Chondrocyte (in vitro differentiated cells): ENCODE measurements at regions not wholly inside any gene's neighbourhood (a gene's known extent, or its start where the extent isn't known, plus 50 kb on each side); places are given as distances from the start of the nearest gene placed in this dataset.

ENCODE experiments used
- DNase-seq: peaks from one replicate; pipeline ENCODE4 v3.0.0; 2021; ENCODE audit warnings: mixed read lengths, low spot score
- H3K27ac Mint-ChIP-seq: one replicate; pipeline ENCODE4 v1.8.0; 2021; ENCODE audit warnings: mild to moderate bottlenecking, moderate library complexity, mixed read lengths; ENCODE audit not compliant: unreplicated experiment
- H3K27me3 Mint-ChIP-seq: 2 replicates; pipeline ENCODE4 v1.8.0; 2021; ENCODE audit warnings: low read depth, mixed read lengths
- H3K36me3 Mint-ChIP-seq: 2 replicates; pipeline ENCODE4 v1.8.0; 2021; ENCODE audit warnings: low read depth, mixed read lengths
- H3K4me1 Mint-ChIP-seq: 2 replicates; pipeline ENCODE4 v1.8.0; 2021; ENCODE audit warnings: low read depth, mild to moderate bottlenecking, mixed read lengths
- H3K4me3 Mint-ChIP-seq: one replicate; pipeline ENCODE4 v1.8.0; 2021; ENCODE audit warnings: mild to moderate bottlenecking, moderate library complexity, mixed read lengths; ENCODE audit not compliant: unreplicated experiment
- H3K9me3 Mint-ChIP-seq: 2 replicates; pipeline ENCODE4 v1.8.0; 2021; ENCODE audit warnings: low read depth, mixed read lengths
- TF ChIP-seq, protein P1 (sequence below): fragments of 200-600 bp; sonication (generic); IDR thresholded peaks from 2 replicates; pipeline ENCODE4 v1.5.0; 2021; ENCODE audit warnings: antibody characterized with exemption, mild to moderate bottlenecking, moderate library complexity

DNA sequence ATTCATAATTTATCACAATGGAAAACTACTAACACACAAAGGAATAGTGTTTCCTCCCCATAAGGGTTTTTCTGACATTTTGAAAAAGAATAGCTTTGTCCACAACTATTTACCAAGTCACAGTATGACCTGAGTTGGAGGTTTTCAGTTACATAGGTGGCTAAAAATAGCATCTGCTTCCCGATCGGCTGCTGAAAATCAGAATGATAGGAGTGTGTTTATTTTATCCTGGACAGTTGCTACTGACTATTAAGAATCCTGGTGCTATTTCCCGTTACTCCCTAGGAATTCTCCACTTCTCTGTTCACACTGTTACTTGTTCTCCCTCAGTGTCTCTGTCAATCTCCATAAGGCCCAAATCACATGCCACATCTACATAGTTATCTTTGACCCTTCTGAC is 353.9 kb upstream of the RARB start:
- no peaks in the 10 kb centered on the region for H3K27me3 Mint-ChIP-seq
- no peak overlapping the region for H3K4me3 Mint-ChIP-seq
- peaks cover 1% of the 10 kb centered on the region for H3K9me3 Mint-ChIP-seq
- DNase-seq: no peak
- H3K4me1 Mint-ChIP-seq: peaks cover 12% of the 10 kb centered on the region
- TF ChIP-seq, protein P1, sequence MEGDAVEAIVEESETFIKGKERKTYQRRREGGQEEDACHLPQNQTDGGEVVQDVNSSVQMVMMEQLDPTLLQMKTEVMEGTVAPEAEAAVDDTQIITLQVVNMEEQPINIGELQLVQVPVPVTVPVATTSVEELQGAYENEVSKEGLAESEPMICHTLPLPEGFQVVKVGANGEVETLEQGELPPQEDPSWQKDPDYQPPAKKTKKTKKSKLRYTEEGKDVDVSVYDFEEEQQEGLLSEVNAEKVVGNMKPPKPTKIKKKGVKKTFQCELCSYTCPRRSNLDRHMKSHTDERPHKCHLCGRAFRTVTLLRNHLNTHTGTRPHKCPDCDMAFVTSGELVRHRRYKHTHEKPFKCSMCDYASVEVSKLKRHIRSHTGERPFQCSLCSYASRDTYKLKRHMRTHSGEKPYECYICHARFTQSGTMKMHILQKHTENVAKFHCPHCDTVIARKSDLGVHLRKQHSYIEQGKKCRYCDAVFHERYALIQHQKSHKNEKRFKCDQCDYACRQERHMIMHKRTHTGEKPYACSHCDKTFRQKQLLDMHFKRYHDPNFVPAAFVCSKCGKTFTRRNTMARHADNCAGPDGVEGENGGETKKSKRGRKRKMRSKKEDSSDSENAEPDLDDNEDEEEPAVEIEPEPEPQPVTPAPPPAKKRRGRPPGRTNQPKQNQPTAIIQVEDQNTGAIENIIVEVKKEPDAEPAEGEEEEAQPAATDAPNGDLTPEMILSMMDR: no peak
- H3K36me3 Mint-ChIP-seq: no peaks in the 10 kb centered on the region
- peak overlapping the region; percentile 28 for H3K27ac Mint-ChIP-seq

DNA sequence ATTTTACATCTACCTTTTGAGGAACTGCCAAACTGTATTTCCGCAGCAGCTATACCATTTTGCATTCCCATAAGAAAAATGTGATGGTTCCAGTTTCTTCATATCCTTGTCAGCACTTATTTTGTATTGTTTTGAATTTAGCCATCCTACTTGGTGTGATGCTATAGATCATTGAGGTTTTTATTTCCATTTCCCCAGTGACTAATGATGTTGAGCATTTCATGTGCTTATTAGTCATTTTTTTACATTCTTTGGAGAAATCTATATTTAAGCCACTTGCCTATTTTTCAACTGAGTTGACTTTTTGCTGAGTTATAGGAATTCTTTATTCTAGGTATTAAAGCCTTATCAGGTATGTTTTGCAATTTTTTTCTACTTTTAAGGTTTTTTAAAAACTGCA is 347.6 kb upstream of the RARB start:
- peaks cover 5% of the 10 kb centered on the region for H3K4me1 Mint-ChIP-seq
- H3K27ac Mint-ChIP-seq: no peak overlapping the region
- no peaks in the 10 kb centered on the region for H3K27me3 Mint-ChIP-seq
- H3K36me3 Mint-ChIP-seq: peaks cover 2% of the 10 kb centered on the region
- no peak overlapping the region for H3K4me3 Mint-ChIP-seq
- no peak for DNase-seq
- peaks cover 16% of the 10 kb centered on the region for H3K9me3 Mint-ChIP-seq
- TF ChIP-seq, protein P1: no peak

DNA sequence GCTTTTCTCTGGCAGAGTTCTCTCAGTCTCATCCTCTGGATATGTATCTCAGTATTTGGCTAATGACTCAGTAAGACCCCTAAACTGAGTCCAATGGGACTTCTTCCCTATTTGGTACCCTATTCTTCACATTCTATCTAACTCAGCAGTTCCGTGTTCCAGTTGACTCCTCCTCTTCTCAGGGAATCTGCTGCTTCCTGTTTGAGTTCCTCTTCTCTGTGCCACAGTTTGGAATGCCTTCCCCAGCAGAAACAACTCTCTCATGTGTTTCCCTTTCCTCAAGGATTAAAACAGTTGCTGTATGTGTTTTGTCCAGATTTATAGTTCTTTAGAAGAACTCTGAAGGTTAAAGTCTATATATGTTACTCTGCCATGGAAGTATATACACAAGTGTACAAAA is 344.0 kb upstream of the RARB start:
- TF ChIP-seq, protein P1: no peak
- peak overlapping the region; percentile 7 for H3K4me3 Mint-ChIP-seq
- H3K9me3 Mint-ChIP-seq: peaks cover 22% of the 10 kb centered on the region
- no peak for DNase-seq
- H3K36me3 Mint-ChIP-seq: peaks cover 2% of the 10 kb centered on the region
- H3K27ac Mint-ChIP-seq: no peak overlapping the region
- H3K27me3 Mint-ChIP-seq: no peaks in the 10 kb centered on the region
- H3K4me1 Mint-ChIP-seq: peaks cover 17% of the 10 kb centered on the region

DNA sequence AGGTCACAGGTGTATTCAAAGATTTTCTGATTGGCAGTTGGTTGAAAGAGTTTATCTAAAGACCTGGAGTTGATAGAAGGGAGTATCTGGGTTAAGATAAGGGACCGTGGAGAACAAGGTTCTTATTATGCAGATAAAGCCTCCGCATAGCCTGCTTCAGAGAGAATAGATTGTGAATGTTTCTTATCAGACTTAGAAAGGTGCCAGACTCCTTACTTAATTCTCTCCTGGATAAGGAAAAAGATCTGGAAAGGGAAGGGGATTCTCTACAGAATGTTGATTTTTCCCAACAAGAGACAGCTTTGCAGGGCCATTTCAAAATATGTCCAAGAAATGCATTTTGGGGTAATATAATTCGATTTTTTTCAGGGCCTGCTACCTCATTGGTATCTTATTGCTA is 341.3 kb upstream of the RARB start:
- Mint-ChIP-seq H3K27ac (no peak overlapping the region), H3K27me3 (no peaks in the 10 kb centered on the region), H3K9me3 (peaks cover 14% of the 10 kb centered on the region), H3K4me3 (no peak overlapping the region), H3K4me1 (peaks cover 38% of the 10 kb centered on the region), H3K36me3 (peaks cover 2% of the 10 kb centered on the region)
- no peak for DNase-seq
- TF ChIP-seq, protein P1: no peak

DNA sequence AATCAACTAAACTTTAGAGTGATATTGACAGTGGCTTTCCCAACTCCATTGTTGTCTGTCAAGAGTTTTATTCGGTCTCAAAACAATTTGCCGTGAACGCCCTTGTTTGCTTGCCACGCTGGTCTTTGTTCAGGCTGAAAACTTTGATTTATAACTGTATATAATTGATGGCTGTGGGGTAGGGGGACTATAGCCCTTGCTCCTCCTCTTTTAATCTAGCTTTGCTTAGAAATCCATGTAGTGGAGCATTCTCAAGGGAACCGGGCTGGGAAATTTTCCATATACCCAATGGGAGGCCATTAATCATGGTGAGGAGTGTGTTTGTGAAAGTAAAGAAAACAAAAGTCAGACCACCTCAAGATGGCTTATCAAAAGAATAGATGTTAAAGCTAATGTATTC is 339.8 kb upstream of the RARB start:
- H3K27me3 Mint-ChIP-seq: no peaks in the 10 kb centered on the region
- TF ChIP-seq, protein P1: no peak
- H3K9me3 Mint-ChIP-seq: peaks cover 14% of the 10 kb centered on the region
- H3K27ac Mint-ChIP-seq: no peak overlapping the region
- no peak overlapping the region for H3K4me3 Mint-ChIP-seq
- H3K36me3 Mint-ChIP-seq: peaks cover 2% of the 10 kb centered on the region
- H3K4me1 Mint-ChIP-seq: peaks cover 39% of the 10 kb centered on the region
- DNase-seq: no peak
